C4-2B (cell line): ENCODE measurements at regions not wholly inside any gene's neighbourhood (a gene's known extent, or its start where the extent isn't known, plus 50 kb on each side); places are given as distances from the start of the nearest gene placed in this dataset.

Source experiments
- CTCF ChIP-seq: fragments of 450-650 bp; conservative IDR thresholded peaks from 2 replicates; pipeline ENCODE4 v1.5.1; 2017; ENCODE audit warnings: mild to moderate bottlenecking
- ZFX ChIP-seq: fragments of 450-650 bp; IDR thresholded peaks from 2 replicates; pipeline ENCODE4 v1.6.1; 2017

GRCh38 chr11:25691959-25692358 is 640.0 kb upstream of the ANO3 start:
- TF ChIP-seq ZFX (no peak), CTCF (no peak)
